ENCODE measurements at regions not wholly inside any gene's neighbourhood (a gene's known extent, or its start where the extent isn't known, plus 50 kb on each side); places are given as distances from the start of the nearest gene placed in this dataset.
"Not testable (repeated sequence)": the region's sequence is repeated elsewhere in the genome, so short reads cannot be mapped to it uniquely, and the experiment has no call there.

DNA sequence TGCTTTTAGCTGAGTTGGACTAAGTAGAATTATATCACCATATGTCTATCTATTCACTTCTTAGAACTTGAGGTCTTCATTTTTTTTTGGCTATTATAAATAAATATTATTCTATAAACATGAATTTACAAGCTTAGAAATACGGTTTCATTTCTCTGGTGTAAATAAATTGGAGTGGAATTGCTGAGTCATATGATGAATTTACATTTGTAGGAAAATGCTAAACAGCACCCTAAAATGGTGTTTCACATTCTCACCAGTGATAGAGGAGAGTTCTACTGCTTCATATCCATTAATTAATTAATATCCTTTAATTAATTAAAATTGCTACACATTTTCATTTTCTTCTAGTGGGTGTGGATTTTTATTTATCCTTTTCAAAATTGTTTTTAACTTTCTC, 318.3 kb downstream of the MDFIC start:
- DNase-seq, result no peak

DNA sequence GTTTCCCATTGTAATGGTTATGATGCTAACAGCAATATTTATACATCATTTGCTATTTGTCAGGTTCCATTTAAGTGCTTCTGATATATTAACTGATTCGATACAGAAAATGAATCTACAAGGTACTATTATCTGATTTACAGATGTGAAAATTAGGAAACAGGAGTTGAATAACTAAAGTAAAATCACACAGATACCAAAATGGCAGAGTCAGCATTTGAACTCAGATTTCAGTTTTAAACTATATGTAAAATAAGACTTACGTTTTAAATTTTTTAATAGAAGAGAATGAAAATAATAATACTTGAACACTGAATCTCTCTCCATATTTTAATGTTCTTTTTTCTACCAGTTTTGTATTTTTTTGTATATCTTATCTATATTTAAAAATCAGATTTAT, 313.2 kb downstream of the MDFIC start:
- DNase-seq, result no peak

DNA sequence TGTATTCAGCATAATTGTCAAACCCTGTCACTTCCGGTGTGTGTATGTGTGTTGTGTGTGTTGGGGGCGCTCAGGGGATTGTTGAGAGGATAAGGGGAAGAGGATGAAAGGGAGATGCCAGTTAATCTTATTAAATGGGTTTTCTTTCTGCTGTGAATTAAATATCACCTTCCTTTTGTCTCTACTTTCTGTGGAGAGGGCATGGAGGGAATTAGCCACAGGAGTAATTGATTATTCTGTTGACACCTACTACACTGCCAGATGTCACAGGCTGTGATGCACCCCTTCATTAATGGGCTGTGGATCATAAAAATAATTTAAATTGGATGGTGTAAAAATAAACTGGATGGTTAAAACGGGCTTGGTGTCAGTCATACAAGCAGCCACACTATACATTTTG, 311.9 kb downstream of the MDFIC start:
- DNase-seq, result no peak

DNA sequence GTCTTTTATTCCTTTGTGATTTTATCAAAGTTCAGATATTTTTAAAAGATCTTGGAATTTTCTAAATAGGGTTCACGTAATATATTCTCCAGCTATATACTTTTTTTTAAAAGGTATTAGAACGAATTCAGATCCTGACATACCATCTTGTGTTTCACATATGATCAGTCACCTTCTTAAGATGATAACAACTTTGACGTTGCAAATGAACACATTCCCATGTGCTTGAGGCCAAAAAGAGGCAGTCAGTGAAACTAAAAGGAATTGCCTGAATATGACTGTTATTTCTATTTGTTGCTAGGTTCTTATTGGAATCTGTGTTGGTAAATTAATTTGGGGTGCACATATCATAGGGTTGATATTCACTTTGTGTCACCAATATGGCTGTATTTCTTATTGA, 310.1 kb downstream of the MDFIC start:
- no peak for DNase-seq

DNA sequence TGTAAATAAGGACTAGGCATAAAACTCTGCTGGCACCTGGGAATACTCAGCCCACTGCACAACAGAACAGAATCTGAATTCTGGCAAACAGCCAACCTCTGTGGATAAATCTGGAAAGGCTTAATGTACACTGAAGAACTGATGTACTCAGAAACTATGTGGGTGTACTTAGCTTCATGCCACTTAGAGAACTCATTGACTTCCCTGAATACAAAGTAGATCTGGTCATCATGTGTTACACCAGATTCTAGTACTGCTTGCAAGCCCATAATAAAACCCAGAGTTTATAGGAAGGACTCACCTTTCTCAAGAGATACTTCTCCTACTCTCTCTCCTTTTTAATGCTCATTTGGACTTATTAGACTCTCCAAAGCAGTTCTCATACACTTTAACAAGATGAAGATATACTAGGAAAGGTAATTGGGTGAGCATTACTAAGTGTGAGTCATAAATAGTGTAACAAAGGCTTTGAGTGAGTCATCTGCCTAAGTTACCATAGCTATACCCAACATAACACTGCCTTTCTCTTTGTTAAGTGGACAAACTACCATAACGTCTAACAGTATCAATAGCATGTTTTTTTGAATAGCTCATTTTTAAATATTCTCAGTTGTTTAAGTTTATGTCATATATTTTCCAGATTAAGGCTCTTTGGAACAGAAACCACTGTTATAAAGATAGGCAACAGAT, 309.1 kb downstream of the MDFIC start:
- DNase-seq, result no peak

DNA sequence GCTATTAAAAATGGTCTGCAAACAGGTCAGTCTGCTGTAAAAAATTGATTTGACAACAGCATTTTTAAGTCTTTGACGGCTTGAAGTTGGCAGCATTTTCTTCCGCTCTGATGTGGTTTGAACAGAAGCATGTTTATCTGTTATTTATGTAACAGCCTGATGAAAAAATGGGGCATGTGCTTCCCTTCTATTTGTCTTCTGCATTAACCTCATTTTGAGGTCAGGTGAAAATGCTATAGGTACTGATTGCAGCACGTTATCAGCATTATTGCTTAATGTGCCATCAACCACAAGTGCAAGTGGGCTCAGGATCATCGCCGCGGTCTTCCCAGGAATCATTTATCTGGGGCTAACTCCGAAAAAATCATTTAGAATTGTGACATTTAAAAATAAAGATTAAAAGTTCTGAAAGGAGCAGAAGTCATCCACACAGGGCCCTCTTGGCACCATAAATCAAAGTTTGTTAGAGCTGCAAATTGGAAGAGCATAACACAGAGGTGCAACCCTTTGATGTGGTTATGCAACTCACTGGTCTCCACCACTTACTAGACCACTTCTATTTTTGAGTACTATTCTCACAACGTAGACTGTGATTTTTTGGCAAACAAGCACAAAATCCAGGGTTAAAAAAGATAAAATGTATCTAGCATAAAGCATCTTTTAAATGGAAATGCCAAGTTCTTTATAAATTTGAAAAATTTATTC, 307.7 kb downstream of the MDFIC start:
- peak; percentile 13 for DNase-seq

DNA sequence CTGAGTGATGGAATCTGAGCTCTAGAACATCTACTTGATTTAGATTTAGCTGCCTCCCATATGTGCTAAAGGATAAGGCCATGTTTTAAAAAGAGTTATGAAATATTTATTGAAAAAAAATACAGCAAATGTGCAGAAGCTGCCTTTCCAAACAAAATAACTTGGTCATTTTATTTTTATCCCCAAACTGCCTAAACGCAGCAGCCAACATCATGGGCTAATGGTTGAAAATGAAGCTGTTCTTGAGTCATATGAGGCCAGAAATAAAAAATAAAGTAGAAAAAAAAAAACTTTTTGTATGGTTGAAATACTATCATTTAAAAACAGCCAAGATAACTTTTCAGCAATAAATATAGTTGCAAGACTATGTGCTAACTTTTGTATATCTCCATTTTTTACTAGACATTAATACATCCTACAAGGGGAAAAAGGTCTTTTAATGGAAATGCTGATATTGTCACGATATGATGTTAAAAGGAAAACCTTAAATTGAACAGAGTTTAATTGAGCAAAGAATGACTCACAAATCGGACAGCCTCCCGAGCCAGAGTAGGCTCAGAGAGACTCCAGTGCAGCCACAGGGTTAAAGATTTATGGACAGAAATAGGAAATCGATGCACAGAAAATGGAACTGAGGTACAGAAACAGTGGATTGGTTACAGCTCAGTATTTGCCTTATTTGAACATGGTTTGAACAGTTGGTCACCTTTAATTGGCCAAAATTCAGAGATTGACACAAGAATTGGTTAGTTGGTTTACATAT, 305.8 kb downstream of the MDFIC start:
- no peak for DNase-seq

DNA sequence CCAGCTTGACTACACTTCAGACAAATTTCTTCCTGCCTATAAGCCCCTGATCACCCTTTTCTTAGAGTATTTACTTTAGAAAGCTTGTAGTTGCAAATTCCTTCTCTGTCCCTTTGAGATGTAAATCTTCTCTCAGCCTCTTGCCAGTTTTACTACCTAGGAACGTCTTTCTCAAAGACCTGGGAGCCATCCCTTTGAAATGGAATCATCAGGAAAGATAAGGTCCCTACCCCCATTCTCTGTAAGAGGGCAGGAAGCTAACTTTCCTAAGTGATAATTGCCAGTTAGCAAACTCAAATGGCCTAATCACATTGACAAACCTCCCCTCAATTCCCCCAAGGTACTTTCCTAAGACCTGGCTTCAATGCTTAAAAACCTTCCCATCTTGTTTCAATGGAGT, 304.5 kb downstream of the MDFIC start:
- no peak for DNase-seq

DNA sequence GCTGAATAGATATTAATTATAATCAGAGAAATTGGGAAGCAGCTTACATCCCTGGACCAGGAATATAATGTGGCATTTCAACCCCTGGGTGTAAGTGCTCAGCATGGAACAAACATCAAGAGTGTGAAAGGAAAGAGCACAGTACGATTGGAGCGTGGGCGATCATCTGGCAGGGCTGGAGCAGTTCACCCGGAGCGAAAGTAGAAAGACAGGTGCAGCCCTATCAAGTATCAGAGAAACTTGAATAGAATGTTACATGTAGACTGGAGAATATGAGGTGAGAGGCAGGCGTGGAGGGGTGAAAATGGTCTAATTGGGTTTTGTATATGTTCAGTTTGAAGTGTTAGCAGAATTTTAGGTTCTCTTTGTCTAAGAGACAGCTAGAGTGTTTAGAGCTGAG, 303.0 kb downstream of the MDFIC start:
- no peak for DNase-seq

DNA sequence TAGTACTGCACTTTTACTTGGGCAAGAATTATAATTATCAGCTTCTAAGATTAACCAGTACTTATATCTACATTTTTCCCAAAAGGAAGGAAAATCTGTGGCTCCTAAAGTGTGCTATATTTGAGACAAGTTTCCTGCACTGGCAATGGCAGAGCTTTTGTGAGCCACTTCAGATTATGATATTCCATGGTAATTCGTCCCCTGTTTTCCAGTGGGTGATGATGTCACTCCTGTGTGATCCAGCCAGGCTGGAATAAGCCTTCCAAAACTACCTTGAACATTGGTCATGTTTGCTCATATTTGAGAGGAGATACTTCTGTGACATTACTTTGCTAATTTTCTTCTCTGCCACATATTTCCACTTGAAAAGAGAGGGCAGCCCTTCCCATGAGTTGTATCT, 302.1 kb downstream of the MDFIC start:
- DNase-seq, result no peak

DNA sequence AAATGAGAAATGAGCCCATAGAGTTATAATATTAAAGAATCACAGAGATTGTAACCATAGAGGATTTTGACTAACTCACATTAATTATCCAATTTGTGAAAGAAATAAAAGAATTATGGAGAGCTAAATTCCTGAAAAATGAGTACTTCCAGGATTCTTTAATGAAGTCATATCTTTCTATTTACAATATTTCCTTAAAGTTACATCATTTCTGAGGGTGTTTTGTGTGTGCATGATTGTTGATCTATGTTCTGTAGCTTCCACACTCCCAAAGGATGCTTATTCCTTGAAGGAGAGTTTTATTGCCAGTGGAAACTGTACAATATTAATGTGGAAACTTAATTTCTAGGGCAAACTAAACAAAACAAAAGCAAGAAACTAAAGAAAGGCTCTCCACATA, 299.6 kb downstream of the MDFIC start:
- DNase-seq, result no peak

DNA sequence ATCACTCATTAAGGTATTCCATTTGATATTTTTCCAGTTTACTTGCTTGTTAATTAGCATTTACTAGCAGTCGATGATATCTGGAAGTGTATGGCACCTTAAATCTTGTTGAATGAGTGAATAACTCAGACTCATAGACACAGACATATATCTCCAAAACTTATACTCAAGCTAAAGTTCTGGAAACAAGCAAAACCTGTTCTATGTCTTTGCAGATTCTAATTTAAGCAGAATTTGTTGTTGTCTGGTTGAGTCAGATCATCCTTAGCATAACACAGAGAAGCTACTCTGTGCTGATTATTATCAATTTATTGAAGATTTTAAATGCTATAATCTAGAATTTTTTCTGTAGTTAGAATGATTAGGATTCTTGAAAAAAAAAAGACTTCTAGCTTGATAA, 296.2 kb downstream of the MDFIC start:
- no peak for DNase-seq

DNA sequence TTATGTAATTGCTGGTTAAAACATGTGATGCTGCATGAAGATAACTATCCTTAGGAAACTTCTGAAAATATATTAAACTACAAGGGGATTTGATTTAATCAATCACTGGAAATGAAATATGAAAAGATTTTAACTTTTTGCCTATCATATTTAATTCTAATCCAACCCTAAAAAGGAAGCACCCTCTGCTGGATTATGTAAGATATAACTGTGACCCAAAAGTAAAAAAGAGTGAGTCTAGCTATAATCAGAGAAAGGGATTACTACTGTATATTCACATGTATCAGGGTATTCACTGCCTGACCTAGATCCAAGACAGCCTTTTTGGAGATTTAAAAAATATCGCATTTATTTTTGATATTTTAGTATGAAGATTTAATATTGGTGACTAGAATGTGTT, 295.5 kb downstream of the MDFIC start:
- no peak for DNase-seq

DNA sequence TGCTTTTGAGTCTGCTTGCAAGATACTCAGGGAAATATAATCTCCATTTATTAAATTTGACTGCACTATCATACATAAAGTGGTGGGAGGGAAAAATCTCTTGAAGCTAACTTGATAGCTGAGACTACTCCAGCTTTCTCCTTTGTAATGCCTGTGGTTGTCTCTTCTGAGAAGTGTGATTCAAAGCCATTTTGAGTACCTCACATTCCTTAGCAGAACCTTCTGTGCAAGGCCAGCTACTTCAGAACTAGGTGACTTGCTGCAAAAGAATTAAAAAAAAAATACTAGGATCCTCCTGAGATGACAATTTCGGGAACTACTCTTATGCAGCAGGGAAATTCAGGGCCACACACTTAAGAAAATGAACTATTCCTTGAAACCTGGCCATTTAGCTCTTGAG, 294.8 kb downstream of the MDFIC start:
- DNase-seq, result no peak

DNA sequence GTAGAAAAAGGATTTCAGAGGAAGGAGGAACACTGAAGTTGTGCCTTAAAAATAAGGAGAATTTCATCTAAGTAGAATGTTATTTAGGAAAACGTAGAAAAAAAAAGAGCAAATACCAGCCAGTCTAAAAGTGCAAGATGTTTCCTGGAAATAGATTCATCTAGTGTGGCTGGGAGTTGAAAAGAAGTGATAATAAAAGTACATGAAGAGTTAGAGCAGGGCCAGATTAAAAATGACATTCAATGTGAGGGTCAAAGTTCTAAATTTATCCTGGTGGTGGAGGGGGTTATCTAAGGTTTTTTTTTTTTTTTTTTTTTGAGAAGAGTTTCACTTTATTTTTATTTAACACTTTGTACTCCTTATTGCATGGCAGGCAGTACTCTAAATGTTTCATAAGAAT, 289.3 kb downstream of the MDFIC start:
- DNase-seq, result no peak

DNA sequence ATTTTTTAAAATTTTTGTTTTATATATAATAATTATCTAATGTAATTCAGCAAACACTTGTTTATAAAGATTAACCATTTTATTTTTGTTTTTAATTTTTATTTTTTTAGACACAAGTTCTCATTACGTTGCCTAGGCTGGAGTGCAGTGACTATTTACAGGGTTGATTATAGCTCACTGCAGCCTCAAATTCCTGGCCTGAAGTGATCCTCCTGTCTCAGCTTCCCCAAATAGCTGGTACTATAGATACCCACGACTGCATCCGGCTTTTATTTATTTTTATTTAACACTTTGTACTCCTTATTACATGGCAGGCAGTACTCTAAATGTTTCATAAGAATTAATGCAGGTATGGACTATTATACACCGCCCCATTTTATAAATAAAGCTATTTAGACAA, 288.7 kb downstream of the MDFIC start:
- no peak for DNase-seq

DNA sequence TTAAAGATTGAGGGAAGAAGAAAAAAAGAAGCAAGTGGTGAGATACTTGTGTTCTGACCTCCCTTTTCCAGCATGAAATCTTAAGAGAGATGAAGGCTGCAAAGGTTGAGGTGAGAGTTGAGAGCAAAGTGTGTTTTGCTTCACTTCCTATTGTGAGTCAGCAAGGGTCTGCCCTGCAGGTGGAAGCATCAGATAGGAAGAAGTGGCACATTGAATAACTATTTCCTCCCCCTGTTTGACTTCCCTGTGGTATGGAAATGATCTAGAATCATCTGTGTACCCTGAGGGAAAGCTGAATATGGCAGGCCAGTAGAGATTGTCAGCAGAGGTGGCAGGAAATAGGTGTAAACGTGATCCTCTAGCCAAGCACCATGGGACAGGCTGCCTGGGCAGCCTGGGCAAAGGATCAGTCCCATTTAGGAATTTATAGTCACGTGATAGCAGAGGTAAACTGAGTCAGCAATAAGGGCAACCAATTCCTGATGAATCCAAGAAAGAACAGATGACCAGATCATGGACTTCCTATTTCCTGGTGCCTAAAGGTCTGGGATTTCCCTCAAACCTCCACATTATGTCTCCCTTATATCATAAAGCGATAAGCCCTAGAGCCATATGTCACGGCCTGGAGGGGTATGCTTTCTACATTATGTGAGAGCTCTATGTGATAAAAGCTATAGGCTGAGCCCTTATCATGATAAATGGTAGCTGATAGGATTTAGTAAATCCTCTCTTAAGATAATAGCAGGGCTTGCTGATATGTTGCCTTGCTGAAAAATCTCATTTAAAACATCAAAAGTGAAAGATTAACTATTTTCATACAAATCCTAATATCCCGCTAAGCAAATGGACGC, 287.0 kb downstream of the MDFIC start:
- DNase-seq, result no peak

DNA sequence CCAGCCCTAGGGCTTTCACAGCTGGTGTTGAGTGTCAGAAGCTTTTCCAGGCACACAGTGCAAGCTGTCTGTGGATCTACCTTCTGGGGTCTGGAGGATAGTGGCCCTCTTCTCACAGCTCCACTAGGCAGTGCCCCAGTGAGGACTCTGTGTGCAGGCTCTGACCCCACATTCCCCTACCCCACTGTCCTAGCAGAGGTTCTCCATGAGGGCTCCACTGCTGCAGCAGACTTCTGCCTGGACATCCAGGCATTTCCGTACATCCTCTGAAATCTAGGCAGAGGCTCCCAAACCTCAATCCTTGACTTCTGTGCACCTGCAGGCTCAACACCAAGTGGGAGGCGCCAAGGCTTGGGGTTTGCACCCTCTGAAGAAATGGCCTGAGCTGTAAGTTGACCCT, 284.5 kb downstream of the MDFIC start:
- not testable (repeated sequence) for DNase-seq

DNA sequence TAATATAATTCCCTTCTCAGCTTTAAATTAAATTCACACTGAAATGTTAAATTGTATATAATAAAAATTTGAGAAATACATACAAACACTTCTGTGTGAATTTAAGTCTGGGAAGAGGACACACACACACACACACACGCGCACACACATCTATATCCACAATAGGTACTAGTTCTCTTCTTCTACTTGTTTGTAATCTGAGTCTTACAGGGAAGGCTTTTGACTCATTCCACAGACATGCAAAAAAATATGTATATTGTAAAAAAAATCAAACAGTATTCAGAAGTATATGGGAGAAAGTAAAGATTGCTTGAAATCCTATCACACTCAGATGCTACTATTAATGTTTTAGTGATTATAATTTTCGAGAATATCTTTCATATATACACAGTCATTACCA, 276.2 kb downstream of the MDFIC start:
- DNase-seq, result no peak

DNA sequence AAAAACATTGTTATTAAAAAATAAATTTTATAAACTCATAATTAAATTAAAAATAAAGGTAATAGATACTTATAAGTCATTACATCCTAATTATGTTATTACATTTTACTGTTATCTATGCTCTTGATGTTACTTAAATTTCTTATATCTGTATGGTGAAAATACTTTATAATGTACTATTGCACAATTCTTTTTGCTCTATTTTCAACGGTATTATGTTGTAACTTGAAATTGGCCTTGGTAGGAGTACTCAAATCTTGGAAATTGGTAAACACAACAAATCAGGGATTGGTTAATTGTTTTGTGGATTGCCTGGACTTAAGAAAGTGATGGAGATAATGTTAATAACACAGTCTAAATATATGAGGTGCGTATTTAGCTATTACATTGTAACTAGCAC, 273.3 kb downstream of the MDFIC start:
- no peak for DNase-seq

DNA sequence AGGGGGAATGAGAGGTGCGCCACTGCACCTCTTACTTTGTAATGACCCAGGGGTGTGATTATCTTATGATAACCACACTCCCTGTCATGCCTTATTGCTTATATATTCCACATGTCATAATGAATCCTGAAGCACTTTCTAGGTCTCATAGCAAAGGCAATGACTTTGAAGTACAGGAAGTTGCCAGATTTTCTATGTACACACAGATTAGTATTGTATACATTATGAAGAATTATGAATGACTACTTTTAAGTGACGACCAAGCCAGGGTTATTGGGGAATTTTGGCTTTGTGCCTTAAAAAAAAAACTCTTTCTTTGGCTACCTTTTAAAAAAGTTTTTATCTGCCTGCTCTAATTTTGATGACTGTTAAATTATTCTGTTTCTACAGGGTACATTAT, 269.6 kb downstream of the MDFIC start:
- DNase-seq, result no peak

DNA sequence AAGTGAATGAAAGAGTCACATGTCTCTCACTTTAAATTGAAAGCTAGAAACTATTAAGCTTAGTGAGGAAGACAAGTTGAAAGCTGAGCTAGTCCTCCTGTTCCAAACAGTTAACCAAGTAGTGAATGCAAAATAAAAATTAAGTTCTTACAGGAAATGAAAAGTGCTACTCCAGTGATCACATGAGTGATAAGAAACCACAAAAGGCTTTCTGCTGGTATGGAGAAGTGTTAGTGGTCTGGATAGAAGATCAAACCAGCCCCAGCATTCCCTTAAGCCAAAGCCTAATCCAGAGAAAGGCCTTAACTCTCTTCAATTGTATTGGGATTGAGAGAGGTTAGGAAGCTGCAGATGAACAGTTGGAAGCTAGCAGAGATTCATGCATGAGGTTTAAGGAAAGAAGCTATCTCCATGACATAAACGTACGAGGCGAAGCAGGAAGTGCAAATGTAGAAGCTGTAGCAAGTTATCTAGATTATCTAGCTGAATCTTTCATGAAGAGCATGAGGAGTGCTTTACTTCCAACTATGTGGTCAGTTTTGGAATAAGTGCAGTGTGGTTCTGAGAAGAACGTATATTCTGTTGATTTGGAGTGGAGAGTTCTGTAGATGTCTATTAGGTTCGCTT, 261.6 kb downstream of the MDFIC start:
- DNase-seq, result no peak

DNA sequence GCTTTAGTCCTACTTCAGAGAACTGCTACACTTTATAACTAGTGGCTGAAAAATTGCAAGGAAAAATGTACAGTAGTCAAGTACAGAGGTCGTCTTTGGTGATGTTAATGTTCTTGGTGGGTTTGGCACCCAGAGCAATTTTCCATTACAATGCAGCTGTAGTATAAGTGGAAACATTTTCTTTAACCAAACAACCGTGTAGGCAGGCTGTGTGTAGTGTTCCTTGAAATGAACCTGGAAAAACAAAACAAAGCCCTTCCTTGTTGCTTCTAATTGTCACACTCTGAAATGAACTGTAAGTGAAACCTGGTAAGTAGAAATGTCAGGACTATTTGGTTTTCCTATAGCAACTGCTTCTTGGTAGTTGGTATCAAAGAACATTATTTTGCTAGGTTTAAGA, 256.9 kb downstream of the MDFIC start:
- DNase-seq, result no peak
